ENCODE measurements at regions not wholly inside any gene's neighbourhood (a gene's known extent, or its start where the extent isn't known, plus 50 kb on each side); places are given as distances from the start of the nearest gene placed in this dataset.

DNA sequence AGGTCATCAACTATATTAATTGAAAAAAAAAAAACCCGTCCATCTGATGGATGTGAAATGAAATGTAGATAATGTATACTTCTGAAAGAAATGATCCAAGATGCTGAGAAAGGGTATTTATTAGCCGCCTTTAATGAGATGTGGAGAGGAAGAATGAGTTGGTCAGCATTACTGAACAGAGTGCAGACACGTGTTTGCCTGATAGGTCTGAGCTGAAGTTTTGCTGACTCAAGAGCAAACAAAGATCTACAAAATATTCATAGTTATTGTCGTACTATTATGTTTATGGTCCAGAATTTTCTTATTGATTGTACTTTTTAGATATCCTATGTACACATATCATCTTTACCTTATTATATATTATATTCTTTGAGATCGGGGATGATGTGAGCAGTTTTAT is 235.3 kb downstream of the RDH14 start:
- TF ChIP-seq, protein P1, sequence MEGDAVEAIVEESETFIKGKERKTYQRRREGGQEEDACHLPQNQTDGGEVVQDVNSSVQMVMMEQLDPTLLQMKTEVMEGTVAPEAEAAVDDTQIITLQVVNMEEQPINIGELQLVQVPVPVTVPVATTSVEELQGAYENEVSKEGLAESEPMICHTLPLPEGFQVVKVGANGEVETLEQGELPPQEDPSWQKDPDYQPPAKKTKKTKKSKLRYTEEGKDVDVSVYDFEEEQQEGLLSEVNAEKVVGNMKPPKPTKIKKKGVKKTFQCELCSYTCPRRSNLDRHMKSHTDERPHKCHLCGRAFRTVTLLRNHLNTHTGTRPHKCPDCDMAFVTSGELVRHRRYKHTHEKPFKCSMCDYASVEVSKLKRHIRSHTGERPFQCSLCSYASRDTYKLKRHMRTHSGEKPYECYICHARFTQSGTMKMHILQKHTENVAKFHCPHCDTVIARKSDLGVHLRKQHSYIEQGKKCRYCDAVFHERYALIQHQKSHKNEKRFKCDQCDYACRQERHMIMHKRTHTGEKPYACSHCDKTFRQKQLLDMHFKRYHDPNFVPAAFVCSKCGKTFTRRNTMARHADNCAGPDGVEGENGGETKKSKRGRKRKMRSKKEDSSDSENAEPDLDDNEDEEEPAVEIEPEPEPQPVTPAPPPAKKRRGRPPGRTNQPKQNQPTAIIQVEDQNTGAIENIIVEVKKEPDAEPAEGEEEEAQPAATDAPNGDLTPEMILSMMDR (IDR thresholded peaks at IDR 0.05) = no peak
- Mint-ChIP-seq H3K4me1 (no peaks in the 10 kb centered on the region), H3K27me3 (peaks cover 2% of the 10 kb centered on the region), H3K4me3 (no peak overlapping the region), H3K27ac (no peak overlapping the region), H3K9me3 (no peaks in the 10 kb centered on the region), H3K36me3 (ENCODE audit: low read depth) (no peaks in the 10 kb centered on the region)
- POLR2A ChIA-PET = no interaction called here
- intact Hi-C loops (cut with micrococcal nuclease) = no loop called here
- DNase-seq = no peak
- CTCF ChIA-PET = no interaction called here
- ATAC-seq (ENCODE audit: low read depth) = no peak

DNA sequence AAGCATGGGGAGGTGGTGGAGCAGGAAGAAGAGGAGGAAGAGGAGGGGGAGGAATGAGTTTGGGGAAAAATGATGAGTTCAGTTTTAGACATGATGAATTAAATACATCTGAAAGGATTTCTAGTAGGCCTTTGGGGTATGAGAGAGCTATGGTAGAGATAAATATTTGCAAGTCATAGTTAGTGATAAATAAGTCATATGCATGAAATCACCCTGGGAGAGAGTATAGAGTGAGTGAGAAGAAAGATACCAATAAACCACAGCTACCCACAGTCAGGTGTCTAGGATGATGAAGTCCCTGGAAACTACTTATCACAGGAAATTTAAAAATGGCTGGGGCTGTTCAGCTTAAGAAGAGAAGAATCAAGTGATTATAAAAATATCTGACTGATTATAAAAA is 240.5 kb downstream of the RDH14 start:
- H3K4me3 Mint-ChIP-seq = no peak overlapping the region
- H3K9me3 Mint-ChIP-seq = no peaks in the 10 kb centered on the region
- POLR2A ChIA-PET = no interaction called here

DNA sequence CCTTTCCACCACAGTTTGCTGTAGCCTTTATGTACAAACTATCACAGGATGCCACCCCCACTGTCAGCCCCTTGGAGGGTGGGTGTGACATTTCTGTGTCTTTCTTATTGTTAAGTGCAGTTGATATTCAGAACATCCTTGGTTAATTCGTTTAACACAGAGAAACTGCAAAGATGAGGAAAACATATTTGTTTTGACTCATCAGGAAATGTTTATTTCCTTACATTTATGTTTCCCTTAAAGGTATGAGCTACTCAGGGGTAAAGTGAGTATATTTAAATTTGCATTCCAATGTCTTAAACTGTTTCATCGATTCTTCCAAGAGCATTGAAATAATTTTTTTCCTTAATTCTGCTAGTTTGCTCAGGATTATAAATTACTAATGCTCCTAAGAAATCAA is 243.4 kb downstream of the RDH14 start:
- Mint-ChIP-seq H3K4me3 (no peak overlapping the region), H3K4me1 (no peaks in the 10 kb centered on the region), H3K27me3 (peaks cover 6% of the 10 kb centered on the region), H3K27ac (no peak overlapping the region), H3K9me3 (no peaks in the 10 kb centered on the region), H3K36me3 (ENCODE audit: low read depth) (no peaks in the 10 kb centered on the region)
- ATAC-seq (ENCODE audit: low read depth) (no peak), DNase-seq (no peak)
- intact Hi-C loops (cut with micrococcal nuclease) = no loop called here
- POLR2A ChIA-PET = no interaction called here
- TF ChIP-seq, protein P1 (IDR thresholded peaks at IDR 0.05) = no peak
- CTCF ChIA-PET = no interaction called here

More for the DNA sequence above, 240.5 kb downstream of the RDH14 start:
- H3K27me3 Mint-ChIP-seq = peaks cover 6% of the 10 kb centered on the region
- no peak overlapping the region for H3K27ac Mint-ChIP-seq
- intact Hi-C loops (cut with micrococcal nuclease) = no loop called here
- H3K36me3 Mint-ChIP-seq (ENCODE audit: low read depth) = no peaks in the 10 kb centered on the region
- no peaks in the 10 kb centered on the region for H3K4me1 Mint-ChIP-seq
- CTCF ChIA-PET = no interaction called here
- DNase-seq (no peak), ATAC-seq (ENCODE audit: low read depth) (no peak)
- TF ChIP-seq, protein P1 (IDR thresholded peaks at IDR 0.05) = no peak

- H3K9me3 Mint-ChIP-seq = no peaks in the 10 kb centered on the region
- no peaks in the 10 kb centered on the region for H3K27me3 Mint-ChIP-seq
- H3K27ac Mint-ChIP-seq = no peak overlapping the region
- no peaks in the 10 kb centered on the region for H3K4me1 Mint-ChIP-seq
- intact Hi-C loops (cut with micrococcal nuclease) = no loop called here
- no peak for DNase-seq
- POLR2A ChIA-PET = no interaction called here
- TF ChIP-seq, protein P1 (IDR thresholded peaks at IDR 0.05) = no peak
- ATAC-seq (ENCODE audit: low read depth) = no peak
- CTCF ChIA-PET = no interaction called here
- H3K4me3 Mint-ChIP-seq = no peak overlapping the region
- no peaks in the 10 kb centered on the region for H3K36me3 Mint-ChIP-seq (ENCODE audit: low read depth)
Measured at GRCh38 chr2:18312818-18313217, 247.6 kb downstream of the RDH14 start.

DNA sequence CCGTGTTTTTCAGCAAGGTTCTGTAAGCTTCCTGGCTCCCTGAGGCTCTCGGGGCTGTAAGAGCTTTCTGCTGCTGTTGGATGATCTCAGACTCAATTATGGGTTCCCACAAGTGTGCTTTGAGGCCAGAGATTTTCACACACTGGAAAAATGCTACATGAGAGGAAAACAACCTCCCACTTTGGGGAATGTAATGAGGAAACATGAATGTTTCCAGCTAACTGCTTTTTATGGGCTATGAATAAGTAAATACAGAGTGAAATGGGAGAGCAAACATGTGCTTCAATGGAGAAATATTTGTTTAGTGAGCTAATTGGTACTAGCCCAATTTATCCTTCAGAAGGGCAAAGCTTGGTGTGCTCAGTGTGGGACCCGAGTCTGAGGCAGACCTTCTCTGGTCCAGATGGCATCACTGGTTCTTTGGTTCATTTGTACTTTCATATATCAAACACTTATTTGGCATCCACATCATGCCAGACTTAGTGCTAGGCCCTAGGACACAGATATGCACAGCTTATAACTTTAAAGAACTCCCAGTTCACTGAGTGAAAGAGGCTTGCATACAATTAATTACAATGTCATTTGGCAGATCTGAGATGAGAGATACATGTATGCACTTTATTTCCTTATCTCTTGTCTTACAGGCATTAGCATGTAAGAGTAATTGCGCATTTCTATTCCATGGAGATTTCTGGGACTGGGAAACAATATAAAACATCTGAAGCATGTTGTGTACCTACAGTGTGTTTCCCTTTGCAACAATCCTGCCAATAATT is 248.8 kb downstream of the RDH14 start:
- ATAC-seq (ENCODE audit: low read depth) (no peak), DNase-seq (no peak)
- no peaks in the 10 kb centered on the region for H3K9me3 Mint-ChIP-seq
- intact Hi-C loops (cut with micrococcal nuclease) = no loop called here
- ChIA-PET POLR2A (no interaction called here), CTCF (no interaction called here)
- no peaks in the 10 kb centered on the region for H3K4me1 Mint-ChIP-seq
- no peaks in the 10 kb centered on the region for H3K36me3 Mint-ChIP-seq (ENCODE audit: low read depth)
- H3K27me3 Mint-ChIP-seq = no peaks in the 10 kb centered on the region
- H3K27ac Mint-ChIP-seq = no peak overlapping the region
- no peak overlapping the region for H3K4me3 Mint-ChIP-seq
- TF ChIP-seq, protein P1 (IDR thresholded peaks at IDR 0.05) = no peak

Data from activated B cell treated with CpG ODN at 0.5 μM for 24 hours (primary cell).